Stimulated activated CD8-positive, alpha-beta memory T cell treated with anti-CD3 and anti-CD28 coated beads, Interleukin-7, amount 100 ng/mL, for 1 hour (primary cell): ENCODE measurements at regions not wholly inside any gene's neighbourhood (a gene's known extent, or its start where the extent isn't known, plus 50 kb on each side); places are given as distances from the start of the nearest gene placed in this dataset.

Experiments used
- DNase-seq, 2 donors: peaks; one replicate each; pipeline ENCODE4 v3.0.0-alpha.2; 2020; ENCODE audit warnings: low read depth in 2 of 2

GRCh38 chr15:98025237-98025636 lies 64.7 kb downstream of the ARRDC4 start:
- DNase-seq: no peak

GRCh38 chr15:98034731-98035130 lies 74.2 kb downstream of the ARRDC4 start:
- no peak for DNase-seq

GRCh38 chr15:98035134-98035533 lies 74.6 kb downstream of the ARRDC4 start:
- no peak for DNase-seq

GRCh38 chr15:98035577-98036010 lies 75.1 kb downstream of the ARRDC4 start:
- DNase-seq: no peak

GRCh38 chr15:98039596-98039995 lies 79.1 kb downstream of the ARRDC4 start:
- DNase-seq: no peak

GRCh38 chr15:98040146-98040545 lies 79.6 kb downstream of the ARRDC4 start:
- no peak for DNase-seq

GRCh38 chr15:98043160-98044014 lies 82.9 kb downstream of the ARRDC4 start:
- no peak for DNase-seq

- DNase-seq: no peak
Observed at GRCh38 chr15:98051734-98052133, 91.2 kb downstream of the ARRDC4 start.

GRCh38 chr15:98057453-98057852 lies 97.0 kb downstream of the ARRDC4 start:
- DNase-seq: no peak

GRCh38 chr15:98062869-98063268 lies 102.4 kb downstream of the ARRDC4 start:
- DNase-seq: no peak

GRCh38 chr15:98063315-98063714 lies 102.8 kb downstream of the ARRDC4 start:
- no peak for DNase-seq

- DNase-seq: no peak
Observed at GRCh38 chr15:98063871-98064270, 103.4 kb downstream of the ARRDC4 start.

- no peak for DNase-seq
Observed at GRCh38 chr15:98067339-98067738, 106.8 kb downstream of the ARRDC4 start.

GRCh38 chr15:98069256-98069655 lies 108.8 kb downstream of the ARRDC4 start:
- no peak for DNase-seq

GRCh38 chr15:98070137-98070536 lies 109.6 kb downstream of the ARRDC4 start:
- DNase-seq: no peak

- DNase-seq: no peak
Observed at GRCh38 chr15:98071786-98072185, 111.3 kb downstream of the ARRDC4 start.

- DNase-seq: no peak
Observed at GRCh38 chr15:98075441-98075840, 114.9 kb downstream of the ARRDC4 start.

- DNase-seq: no peak
Observed at GRCh38 chr15:98076021-98076816, 115.7 kb downstream of the ARRDC4 start.

GRCh38 chr15:98077186-98077585 lies 116.7 kb downstream of the ARRDC4 start:
- DNase-seq: no peak

- DNase-seq: no peak
Observed at GRCh38 chr15:98080791-98081190, 120.3 kb downstream of the ARRDC4 start.

- no peak for DNase-seq
Observed at GRCh38 chr15:98083203-98083910, 122.9 kb downstream of the ARRDC4 start.

GRCh38 chr15:98085003-98085639 lies 124.6 kb downstream of the ARRDC4 start:
- peak in 1 of 2 donors; percentile 5 for DNase-seq
